ENCODE measurements at regions not wholly inside any gene's neighbourhood (a gene's known extent, or its start where the extent isn't known, plus 50 kb on each side); places are given as distances from the start of the nearest gene placed in this dataset.

DNA sequence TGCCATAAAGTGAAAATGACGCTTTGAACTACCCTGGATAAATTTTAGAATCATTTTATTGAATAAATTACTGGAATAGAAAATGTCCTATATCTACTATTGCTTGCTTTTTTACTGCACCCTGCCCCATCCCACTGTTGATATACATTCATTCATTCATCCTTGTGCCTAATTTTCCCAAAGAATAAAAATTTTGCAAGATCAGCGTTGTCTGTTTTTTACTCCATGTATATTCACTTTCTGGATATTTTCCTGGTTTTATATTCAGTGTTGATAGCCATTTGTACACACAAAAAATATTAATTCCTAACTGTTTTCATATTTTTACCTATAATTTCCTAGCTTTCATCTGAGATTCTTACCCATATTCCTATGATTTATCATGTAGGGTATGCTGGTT, 262.9 kb upstream of the MAGI2 start:
- DNase-seq (ENCODE audit: low spot score) = no peak

DNA sequence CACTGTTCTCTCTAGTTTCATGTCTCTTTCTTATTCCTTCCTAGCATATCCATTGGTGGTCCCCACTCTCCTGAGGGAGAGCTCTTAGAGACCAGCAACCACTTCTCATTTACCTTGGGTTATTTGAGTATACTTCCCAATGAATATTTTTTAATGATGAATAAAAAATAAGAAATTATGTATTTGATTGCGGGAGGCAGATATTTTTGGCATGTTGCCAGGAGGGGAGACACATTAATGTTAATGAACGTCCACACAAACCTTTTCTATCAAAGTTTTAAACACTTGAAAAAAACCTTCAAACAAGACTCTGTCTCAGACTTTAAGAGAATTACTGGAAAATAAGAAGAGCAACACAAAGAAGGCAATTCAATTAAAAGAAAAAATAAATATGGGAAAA, 260.6 kb upstream of the MAGI2 start:
- DNase-seq (ENCODE audit: low spot score) = no peak

DNA sequence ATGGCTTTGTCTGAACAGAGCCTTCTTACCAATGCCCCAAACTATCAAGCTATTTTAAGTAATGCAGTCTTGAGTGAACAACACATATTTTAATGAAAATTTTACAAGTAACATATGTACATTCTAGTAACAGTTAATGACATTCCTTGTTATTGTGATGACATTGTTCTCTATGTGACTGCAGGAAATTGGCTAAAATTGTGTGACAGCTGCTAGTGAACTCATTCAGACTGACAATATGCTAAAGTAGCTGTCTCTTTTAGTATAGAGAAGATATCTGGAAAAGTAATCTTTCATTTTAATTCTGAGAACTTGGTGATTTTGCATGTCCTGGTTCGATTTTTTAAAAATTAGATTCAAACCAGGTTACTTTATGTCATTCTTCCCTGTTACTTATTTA, 259.8 kb upstream of the MAGI2 start:
- DNase-seq (ENCODE audit: low spot score) = no peak

DNA sequence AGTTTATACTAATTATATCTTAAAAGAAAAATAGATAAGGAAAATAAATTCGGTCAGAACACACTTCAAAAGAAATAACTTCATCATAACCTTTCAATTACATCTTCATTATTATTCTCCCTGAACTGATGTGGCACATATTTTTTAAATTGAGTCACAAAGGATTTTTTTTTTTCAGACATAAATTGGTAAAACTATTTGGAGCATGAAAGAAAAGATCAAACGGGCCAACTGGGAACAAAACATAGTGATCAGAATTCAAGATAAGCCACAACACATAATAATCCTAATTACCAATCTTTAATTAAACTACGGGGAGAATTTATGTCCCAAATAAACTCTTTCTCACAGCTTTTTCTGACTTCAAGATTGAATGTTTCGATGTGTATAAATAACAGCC, 258.2 kb upstream of the MAGI2 start:
- no peak for DNase-seq (ENCODE audit: low spot score)

DNA sequence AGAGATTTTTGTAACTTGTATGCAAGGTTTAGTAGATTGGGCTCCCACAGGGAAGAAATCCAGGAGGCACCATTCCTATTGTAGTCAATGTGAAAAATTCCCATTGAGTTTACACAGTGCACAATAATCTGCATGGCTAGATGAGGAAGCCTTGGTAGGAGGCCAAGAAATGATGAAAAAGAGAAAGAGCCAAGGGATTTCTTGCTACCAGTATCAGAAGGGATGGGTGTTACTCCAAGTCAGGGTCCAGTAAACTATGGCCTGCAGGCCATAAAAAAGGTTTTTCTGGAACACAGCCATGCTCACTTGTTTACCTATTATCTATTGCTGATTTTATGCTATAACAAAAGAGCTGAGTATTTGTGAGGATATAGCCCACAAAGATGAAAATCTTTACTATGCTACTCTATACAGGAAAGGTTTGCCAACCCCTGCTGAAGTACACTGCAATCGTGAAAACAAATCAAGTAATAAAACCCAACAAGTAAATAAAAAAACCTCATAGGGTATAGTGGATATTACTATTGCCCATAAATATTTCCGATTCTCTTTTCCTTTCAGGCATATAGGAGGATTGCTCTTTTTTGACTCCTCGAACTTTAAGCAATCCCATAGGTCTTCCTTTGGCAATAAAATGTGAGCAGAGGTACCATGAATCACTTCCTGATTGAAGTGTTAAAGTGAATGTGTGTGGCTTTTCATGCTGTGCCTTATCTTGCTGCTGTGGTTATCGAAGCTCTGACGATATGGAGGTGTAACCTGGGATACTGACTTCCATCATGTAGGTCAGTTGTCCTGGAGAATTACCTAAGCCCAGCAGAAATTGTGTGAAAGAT, 256.3 kb upstream of the MAGI2 start:
- DNase-seq (ENCODE audit: low spot score) = no peak

DNA sequence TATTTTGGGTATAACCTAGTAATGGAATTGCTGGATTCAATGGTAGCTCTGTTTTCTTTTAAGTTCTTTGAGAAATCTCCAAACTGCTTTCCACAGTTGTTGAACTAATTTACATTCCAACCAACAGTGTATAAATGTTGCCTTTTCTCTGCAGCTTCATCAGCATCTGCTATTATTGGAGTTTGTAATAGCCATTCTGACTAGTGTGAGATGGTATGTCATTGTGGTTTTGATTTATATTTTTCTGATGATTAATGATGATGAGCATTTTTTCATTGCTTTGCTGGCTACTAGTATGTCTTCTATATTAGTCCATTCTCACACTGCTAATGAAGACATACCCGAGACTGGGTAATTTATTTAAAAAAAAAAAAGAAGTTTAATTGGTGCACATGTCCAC, 248.6 kb upstream of the MAGI2 start:
- DNase-seq (ENCODE audit: low spot score) = no peak

DNA sequence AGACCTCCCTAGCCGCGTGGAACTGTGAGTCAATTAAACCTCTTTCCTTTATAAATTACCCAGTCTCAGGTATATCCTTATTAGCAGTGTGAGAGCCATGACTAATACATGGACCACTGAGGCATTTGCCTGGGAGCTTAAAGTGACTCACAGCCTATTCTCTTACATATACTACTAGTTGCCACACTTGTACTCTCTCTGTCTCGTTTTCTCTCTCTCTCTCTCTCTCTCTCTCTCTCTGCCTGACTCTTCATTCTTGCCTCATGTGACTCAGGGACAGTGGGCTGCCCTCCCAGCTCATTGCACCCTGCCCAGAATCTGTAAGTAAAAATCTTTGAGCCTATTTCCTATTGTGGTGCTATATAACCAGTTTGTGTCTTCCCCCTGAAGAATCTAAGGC, 238.5 kb upstream of the MAGI2 start:
- DNase-seq (ENCODE audit: low spot score) = no peak

DNA sequence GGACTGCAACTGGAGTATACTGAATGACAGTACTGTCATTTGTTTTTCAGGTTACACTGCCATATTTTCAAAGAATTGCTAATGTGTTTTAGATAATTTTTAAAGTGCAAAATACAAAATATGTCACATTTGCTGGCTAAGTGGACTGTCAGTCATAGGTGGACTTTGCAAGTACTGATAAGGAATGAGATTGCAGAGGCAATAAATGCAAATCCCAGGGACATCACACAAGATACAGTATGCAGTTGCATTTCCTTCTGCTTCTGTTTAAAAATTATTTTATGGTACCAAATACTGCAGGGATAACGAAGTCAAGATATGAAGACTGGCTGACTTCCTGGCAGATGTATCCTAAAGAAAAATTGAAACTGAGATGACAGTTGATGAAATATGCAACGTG, 237.6 kb upstream of the MAGI2 start:
- peak; percentile 16 for DNase-seq (ENCODE audit: low spot score)

DNA sequence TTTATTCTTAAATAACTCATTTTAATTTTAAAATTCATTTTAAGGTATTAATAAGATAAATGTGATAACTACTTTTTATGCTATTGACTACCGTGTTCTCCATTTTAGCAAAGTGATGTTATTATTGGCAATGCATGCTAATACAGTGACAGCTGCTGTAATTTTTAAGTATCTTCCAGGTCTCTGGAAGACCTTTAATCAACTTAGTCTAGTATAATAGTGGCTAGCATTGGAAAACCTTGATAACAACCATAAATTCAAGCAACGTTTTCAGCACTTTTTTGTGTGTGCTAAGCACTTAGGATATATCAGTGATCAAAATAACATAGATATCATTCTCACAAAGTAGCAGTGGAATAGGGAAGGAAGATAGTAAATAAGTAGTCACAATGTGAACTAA, 230.9 kb upstream of the MAGI2 start:
- no peak for DNase-seq (ENCODE audit: low spot score)

DNA sequence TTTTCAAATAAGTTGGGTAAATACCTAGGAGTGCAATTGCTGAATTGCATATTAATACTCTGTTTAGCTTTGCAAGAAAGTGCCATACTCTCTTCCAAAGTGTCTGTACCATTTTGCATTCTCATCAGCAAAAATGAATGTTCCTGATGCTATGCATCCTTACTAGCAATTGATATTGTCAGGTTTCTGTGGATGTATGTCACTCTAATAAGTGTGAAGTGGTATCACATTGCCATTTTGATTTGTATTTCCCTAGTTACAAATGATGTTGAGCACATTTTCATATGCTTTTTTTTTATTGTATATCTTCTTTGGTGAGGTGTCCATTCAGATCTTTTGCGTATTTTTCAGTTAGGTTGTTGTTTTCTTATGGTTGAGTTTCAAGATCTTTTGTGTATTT, 230.4 kb upstream of the MAGI2 start:
- no peak for DNase-seq (ENCODE audit: low spot score)

DNA sequence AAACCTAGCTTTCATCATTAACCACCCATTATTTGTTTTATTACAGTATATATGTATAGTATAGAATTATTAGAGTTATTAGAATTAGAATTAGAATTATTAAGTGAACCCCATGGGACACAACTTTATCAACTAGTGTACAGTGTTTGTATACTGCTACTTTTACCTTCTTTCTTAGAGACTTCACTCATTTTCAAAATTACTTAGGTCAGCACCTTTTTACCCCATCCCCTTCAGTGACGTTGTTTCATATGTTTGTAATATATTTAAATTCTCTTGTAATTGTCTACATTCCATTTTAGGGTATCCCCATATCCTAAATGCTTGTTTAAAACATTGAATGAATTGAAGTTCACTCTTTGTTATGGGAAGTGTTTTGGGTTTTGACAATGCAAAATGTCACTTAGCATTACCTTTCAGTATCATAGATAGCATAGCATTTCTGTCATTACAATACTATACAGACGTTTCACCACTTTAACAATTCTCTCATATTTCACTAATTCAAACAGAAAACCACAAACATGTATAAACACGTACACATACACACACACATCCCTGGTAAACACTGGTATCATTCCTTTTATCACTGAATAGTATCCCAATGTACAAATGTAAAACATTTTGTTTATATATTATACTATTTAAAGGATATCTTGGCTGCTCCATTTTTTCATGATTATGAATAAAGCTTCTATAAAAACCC, 229.9 kb upstream of the MAGI2 start:
- no peak for DNase-seq (ENCODE audit: low spot score)

DNA sequence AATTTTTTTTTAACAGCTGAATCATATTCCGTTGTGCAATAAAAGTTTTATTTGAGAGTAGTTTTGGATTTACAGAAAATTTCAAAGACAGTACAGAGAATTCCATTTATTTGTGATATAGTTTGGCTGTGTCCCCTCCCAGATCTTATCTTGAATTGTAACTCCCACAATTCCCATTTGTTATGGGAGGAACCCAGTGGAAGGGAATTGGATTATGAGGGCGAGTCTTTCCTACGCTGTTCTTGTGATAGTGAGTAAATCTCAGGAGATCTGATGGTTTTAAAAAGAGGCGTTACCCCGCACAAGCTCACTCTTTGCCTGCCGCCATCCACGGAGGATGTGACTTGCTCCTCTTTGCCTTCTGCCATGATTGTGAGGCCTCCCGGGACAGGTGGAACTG, 228.0 kb upstream of the MAGI2 start:
- DNase-seq (ENCODE audit: low spot score) = no peak

DNA sequence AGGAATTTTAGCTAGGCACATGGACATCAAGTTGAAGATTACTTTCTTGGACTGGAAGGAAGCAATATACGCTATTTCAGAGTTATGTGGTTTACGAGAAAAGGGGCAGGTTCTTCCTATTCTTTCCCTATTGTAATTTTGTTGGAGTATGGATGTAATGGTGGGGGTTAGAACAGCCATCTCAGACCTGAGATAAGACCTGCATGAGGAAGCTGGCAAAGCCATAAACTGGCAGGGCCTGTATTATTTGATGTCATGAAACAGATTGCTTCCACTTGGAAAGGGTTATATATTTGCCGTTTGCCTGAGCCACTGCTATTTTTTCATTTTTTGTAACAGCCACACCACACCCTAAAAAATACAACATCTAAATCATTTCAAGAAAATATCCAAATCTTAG, 220.5 kb upstream of the MAGI2 start:
- DNase-seq (ENCODE audit: low spot score) = no peak

DNA sequence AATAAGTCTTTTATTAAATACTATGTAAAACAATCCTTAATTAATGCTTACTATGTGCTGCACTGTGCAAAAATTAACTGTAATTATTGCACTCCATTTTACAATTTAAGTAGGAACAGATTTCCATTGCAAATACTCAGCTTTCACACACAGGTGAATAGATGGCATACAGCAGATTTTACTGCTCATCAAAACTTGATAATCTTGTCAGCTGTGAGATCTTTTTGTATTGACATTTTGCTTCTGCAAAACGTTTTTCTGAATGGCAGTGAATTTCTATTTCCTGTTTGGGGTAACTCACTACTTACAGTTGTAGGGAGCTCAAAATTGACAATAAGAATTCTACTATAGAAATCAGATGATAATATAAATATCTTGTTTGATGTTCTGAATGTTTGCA, 220.0 kb upstream of the MAGI2 start:
- no peak for DNase-seq (ENCODE audit: low spot score)

DNA sequence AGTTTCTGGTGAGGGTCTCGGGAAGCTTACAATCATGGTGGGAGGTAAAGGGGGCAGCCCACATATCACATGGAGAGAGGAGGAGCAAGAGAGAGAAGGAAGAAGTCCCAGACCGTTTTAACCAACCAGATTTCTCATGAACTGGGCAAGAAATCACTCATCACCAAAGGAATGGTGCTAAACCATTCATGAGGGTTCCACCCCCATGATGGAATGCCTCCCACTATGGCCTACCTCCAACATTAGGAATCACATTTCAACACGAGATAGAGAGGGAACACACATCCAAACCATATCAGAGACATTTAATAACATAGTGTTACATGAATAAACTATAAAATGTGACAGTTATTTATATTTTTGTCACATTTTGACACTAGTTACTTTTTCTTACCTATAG, 214.8 kb upstream of the MAGI2 start:
- DNase-seq (ENCODE audit: low spot score) = no peak

DNA sequence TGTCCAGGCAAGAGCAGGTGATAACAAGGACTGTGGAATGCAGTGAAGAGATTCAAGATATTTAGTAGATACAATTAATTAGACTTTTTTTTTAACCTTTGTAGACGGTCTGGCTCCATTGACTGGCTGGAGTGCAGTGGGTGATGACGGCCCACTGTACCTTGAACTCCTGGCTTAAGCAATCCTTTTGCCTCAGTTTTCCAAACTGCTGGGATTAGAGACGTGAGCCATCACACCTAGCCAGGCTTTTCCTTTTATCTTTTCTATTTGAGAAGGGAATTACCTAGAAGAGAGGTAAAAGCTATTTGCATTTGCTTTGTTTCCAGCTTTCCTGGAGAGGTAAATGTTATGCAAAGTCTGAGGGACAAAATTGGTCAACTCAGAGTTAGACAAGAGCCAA, 213.0 kb upstream of the MAGI2 start:
- no peak for DNase-seq (ENCODE audit: low spot score)

DNA sequence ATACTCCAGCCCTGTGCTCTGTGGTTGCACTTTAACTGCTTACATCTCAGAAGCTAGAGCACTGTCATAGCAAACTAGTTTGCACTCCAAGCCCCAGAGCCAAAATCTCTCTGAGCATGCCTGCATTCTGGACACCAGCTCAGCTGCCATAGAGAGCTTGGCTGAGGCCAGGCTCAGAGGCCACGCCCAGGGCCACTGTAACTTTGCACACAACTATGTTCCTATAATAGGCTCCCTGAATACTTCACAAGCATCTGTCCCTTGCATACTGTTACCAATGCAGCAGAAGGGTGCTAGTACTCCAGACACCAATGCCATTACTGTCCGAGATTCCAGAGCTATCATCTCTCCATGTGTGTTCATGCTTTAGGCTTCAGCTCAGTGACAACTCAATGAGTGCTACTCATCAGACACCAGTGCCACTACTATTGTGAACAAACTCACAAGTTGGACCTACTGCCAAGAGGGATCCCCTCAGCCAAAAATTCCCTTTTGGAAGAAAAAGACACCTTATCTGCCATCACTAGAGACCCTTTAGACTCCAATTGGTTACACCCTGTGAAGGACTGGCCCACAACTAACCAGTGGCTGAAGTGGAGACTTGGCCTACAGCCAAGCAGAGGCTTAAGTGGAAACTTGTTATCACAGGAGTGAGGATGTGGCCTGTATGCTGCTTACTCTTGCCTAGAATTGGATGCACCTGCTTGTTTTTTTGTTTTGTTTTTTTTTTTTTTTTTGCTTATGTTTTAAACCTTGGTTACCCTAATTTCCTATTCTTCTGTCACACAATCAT, 211.6 kb upstream of the MAGI2 start:
- no peak for DNase-seq (ENCODE audit: low spot score)

DNA sequence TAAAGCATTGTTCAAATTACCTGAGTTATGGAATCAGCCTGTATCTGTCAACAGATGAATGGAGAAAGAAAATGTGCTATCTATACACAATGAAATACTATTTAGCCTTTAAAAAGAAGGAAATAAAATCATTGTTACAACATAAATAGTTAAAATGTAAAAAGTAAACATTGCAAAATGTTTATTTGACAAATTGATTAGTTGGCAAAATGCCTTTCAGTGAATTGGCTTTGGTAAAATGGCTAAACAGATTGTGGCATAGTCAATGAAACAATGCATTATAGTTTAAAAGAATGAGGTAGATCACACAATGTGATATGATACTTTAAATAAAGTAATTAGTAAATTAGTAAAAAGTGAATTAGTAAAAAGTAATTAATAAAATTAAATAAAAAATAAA, 204.8 kb upstream of the MAGI2 start:
- DNase-seq (ENCODE audit: low spot score) = no peak

DNA sequence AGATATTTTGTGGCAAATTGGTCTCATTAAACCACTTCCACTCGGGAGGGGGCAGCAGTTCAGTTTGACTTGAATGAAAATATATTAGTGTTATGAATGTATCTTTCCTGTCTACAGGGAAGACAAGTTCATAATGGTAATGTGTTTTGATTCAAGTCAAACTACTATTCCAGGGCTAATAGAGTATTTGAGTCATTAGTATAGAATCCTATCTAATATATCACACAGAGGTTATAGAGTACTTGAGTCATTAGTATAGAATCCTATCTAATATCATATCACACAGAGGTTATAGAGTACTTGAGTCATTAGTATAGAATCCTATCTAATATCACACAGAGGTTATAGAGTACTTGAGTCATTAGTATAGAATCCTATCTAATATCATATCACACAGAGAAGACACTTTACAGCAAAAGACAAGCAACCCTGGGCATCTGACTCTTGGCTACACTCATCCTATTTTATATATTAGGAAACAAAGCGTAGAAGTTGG, 199.7 kb upstream of the MAGI2 start:
- no peak for DNase-seq (ENCODE audit: low spot score)

DNA sequence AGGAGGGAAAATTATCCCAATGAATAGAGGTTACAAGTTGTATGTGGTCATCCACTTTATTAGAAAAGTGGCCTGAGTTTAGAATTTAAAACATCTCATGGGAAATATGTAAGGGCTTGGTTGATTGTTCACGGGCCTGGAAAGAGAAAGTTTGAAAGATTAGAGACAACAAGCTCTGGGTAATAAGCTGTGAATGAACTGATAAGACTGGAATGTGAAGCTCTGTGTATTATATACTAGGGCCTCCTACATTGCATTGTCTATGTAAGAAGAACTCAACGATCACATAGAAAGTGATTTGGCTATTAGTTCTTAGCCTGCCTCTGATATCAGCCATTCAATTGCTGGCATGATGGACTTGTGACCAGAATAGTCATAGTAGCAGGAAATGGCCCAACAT, 199.2 kb upstream of the MAGI2 start:
- peak; percentile 0 for DNase-seq (ENCODE audit: low spot score)

DNA sequence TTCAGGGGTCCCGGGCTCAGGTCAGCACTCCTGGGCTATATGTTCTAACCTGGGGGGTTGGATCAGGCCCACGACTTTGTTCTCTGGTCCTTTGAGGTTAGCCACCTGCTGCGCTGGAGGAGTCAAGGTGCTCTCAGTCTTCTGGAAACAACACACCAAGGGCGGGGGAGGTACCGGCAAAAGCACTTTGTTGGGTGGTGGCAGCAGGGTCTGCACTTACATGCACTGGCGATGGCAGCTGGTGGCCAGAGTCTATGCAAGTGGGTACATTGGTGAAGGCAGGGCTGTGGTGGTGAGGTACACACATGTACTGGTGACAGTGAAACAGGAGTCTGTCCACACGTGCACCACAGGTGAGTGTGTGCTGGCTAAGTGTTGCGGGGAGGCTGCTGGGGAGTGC, 194.2 kb upstream of the MAGI2 start:
- no peak for DNase-seq (ENCODE audit: low spot score)

DNA sequence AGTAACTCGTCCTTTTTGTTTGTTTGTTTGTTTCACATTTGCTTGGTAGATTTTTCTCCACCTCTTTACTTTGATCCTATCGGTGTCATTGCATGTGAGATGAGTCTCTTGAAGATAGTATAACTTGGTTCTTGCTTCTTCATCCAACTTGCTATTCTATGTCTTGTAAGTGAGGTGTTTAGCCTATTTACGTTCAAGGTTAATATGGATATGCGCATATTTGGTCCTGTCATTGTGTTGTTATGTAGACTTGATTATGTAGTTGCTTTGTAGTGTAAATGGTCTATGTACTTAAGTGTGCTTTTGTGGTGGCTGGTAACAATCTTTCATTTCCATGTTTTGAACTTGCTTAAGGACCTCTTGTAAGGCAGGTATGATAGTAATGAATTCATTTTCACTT, 192.8 kb upstream of the MAGI2 start:
- no peak for DNase-seq (ENCODE audit: low spot score)

DNA sequence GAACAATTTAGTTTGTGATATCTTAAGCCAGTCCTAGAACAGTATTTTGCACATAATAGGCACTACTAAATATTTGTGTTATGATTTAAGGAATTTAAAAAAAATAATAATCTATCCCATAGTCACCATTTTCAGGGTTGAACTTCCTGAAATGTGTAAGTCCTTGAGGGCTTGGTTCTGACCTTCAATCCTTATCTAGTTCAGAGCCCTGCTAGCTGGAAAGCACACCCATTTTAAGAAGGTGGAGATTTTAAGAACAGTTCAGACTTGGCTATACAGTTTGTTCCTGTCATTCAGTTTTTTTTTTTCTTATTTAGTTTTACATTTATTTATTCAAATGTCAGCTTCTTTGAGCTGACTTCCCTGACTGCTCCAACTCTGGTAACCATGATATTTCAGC, 183.4 kb upstream of the MAGI2 start:
- no peak for DNase-seq (ENCODE audit: low spot score)

Data from umbilical cord (tissue), 1 donor.